GM12864 (cell line): ENCODE measurements at regions not wholly inside any gene's neighbourhood (a gene's known extent, or its start where the extent isn't known, plus 50 kb on each side); places are given as distances from the start of the nearest gene placed in this dataset.

ENCODE experiments used
- DNase-seq: peaks from one replicate; pipeline ENCODE4 v3.0.0-alpha.2; 2011; ENCODE audit warnings: low read depth
- H3K4me3 ChIP-seq: 2 replicates; pipeline ENCODE4 v1.5.1; 2011; ENCODE audit warnings: mild to moderate bottlenecking, low read depth, low read length, control low read depth
- CTCF ChIP-seq: IDR thresholded peaks from 2 replicates; pipeline ENCODE4 v1.5.1; 2011; ENCODE audit warnings: low read depth, mild to moderate bottlenecking, moderate library complexity, low read length, control low read depth, inconsistent platforms; ENCODE audit errors: missing control alignments

DNA sequence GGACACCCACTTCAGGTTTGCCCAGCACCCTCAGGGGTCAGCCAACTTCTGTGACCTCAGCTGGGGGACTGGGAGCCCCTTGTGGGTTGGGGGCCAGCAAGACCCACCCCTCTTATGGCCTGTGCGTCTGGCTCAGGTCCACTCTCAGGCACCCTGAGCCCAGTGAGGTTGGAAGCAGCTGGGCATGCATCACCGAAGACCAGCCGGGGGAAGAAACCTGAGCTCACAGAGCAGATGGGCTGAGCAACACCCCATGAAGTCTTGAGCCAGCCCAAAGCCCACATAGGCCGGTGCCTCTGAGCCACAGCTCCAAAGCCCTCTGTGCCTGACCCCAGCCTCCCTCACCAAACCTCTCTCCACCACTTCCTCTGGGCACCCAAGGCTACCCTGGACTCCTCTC, 166.7 kb downstream of the RBFOX3 start:
- TF ChIP-seq CTCF: no peak
- DNase-seq: no peak

DNA sequence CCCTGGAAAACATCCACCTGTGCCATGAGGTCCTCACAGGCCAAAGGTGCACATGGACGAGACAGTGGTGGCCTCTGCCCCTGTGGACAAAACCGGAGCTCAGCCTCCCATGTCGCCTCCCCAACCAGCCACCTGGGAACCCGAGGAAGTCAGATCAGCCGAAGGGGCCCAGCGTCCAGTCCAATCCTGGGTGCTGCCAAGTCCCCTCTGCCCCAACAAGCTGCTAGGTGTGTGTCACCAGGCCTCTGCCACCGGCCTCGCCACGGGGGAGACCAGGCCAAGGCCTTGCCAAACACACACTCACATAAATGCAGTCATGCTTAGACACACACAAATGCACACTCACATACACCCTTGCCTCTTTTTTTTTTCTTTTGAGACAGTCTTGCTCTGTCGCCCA, 167.8 kb downstream of the RBFOX3 start:
- no peak for DNase-seq
- no peak overlapping the region for H3K4me3 ChIP-seq
- no peak for TF ChIP-seq CTCF

More for the DNA sequence above, 166.7 kb downstream of the RBFOX3 start:
- no peak overlapping the region for H3K4me3 ChIP-seq

GRCh38 chr17:79441356-79442160, 169.3 kb downstream of the RBFOX3 start:
- H3K4me3 ChIP-seq: no peak overlapping the region
- no peak for DNase-seq
- no peak for TF ChIP-seq CTCF

- no peak overlapping the region for H3K4me3 ChIP-seq
- no peak for TF ChIP-seq CTCF
- DNase-seq: no peak
Observed at GRCh38 chr17:79440251-79440650, 170.6 kb downstream of the RBFOX3 start.

DNA sequence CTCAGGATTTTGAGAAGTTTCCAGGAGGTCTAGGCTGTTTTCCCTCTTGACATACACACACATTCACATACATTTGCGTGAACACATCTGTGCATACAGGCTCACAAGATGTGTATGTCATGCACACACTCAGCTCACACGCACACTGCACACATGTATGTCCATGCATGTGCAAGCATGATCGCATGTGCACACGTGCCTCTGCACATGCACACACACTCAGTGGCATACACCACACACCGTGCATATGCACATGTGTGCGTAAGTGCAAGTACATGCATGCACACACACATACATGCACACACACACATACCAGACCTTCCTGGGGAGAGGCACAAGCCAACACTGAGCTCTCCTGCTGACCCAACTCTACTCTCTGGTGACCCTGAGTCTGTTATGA, 171.4 kb downstream of the RBFOX3 start:
- no peak for TF ChIP-seq CTCF
- DNase-seq: no peak
- H3K4me3 ChIP-seq: no peak overlapping the region

GRCh38 chr17:79438546-79439334, 172.1 kb downstream of the RBFOX3 start:
- DNase-seq: no peak
- H3K4me3 ChIP-seq: no peak overlapping the region
- TF ChIP-seq CTCF: no peak
